H1 (cell line): ENCODE measurements at regions not wholly inside any gene's neighbourhood (a gene's known extent, or its start where the extent isn't known, plus 50 kb on each side); places are given as distances from the start of the nearest gene placed in this dataset.

Experiments used
- CTCF ChIA-PET: fragments of 300-600 bp; sonication (Branson Sonifier 250); formaldehyde crosslinking; loops from one replicate; lab custom pipeline; 2021; ENCODE audit not compliant: partially characterized antibody; lab: Charles Lee
- POLR2A ChIA-PET: fragments of 300-600 bp; sonication (Branson Sonifier 250); formaldehyde crosslinking; loops from one replicate; lab custom pipeline; 2021; ENCODE audit warnings: inconsistent platforms; ENCODE audit not compliant: partially characterized antibody; lab: Charles Lee
- DNase-seq, 2 experiments: peaks; one replicate each; pipeline versions ENCODE4 v3.0.0 to v3.0.0-alpha.2; 2010 to 2022; ENCODE audit warnings: low spot score in 2 of 2, low read depth in 1 of 2, mixed read lengths in 1 of 2
- FAIRE-seq: peaks from 2 replicates; lab custom pipeline; 2011; peaks lifted over from hg19 to GRCh38; lab: Jason Lieb, UNC
- H2AFZ ChIP-seq: 2 replicates; pipeline ENCODE4 v1.8.1; 2012; ENCODE audit warnings: low read length, inconsistent platforms
- H2AK5ac ChIP-seq: 2 replicates; pipeline ENCODE4 v1.6.1; 2013; ENCODE audit warnings: low read depth, low read length
- H2BK120ac ChIP-seq: replicated peaks from 2 replicates; pipeline ENCODE3; 2013; ENCODE audit warnings: low read depth, low read length, inconsistent platforms
- H2BK12ac ChIP-seq: 2 replicates; pipeline ENCODE4 v1.6.1; 2013; ENCODE audit warnings: low read depth, low read length
- H2BK15ac ChIP-seq: 2 replicates; pipeline ENCODE4 v1.6.1; 2013; ENCODE audit warnings: low read length
- H2BK20ac ChIP-seq: 2 replicates; pipeline ENCODE4 v1.6.1; 2013; ENCODE audit warnings: low read length
- H2BK5ac ChIP-seq: 2 replicates; pipeline ENCODE4 v1.6.1; 2013; ENCODE audit warnings: low read depth, low read length
- H3K14ac ChIP-seq: 2 replicates; pipeline ENCODE4 v1.6.1; 2013; ENCODE audit warnings: inconsistent platforms; ENCODE audit not compliant: insufficient read length
- H3K18ac ChIP-seq: 2 replicates; pipeline ENCODE4 v1.6.1; 2013; ENCODE audit warnings: low read length; ENCODE audit errors: extremely low read depth
- H3K23ac ChIP-seq: 2 replicates; pipeline ENCODE4 v1.6.1; 2013; ENCODE audit warnings: inconsistent platforms; ENCODE audit not compliant: insufficient read length
- H3K23me2 ChIP-seq: 2 replicates; pipeline ENCODE4 v1.6.1; 2013; ENCODE audit warnings: low read depth, low read length
- H3K27ac ChIP-seq: 2 replicates; pipeline ENCODE4 v1.6.1; 2011; ENCODE audit warnings: low read depth, low read length, inconsistent platforms
- H3K27me3 ChIP-seq, 4 experiments: replicated peaks in 1 of 4; 1 replicate in 1 of 4; 2 replicates in 3 of 4; pipeline versions ENCODE4 v1.6.1 to v1.8.1; 2011 to 2013; ENCODE audit warnings: low read length in 3 of 4, mild to moderate bottlenecking in 3 of 4, inconsistent platforms in 2 of 4, mixed read lengths in 2 of 4, moderate library complexity in 1 of 4; ENCODE audit not compliant: control insufficient read depth in 3 of 4, insufficient read depth in 3 of 4; ENCODE audit errors: extremely low read depth in 1 of 4
- H3K36me3 ChIP-seq, 4 experiments: 2 replicates each; pipeline versions ENCODE4 v1.6.1 to v1.8.1; 2011 to 2013; ENCODE audit warnings: mild to moderate bottlenecking in 4 of 4, low read length in 3 of 4, moderate library complexity in 2 of 4, control low read depth in 1 of 4, inconsistent platforms in 1 of 4; ENCODE audit not compliant: insufficient read depth in 4 of 4, control insufficient read depth in 2 of 4
- H3K4ac ChIP-seq: replicated peaks from 2 replicates; pipeline ENCODE3; 2013; ENCODE audit warnings: low read length, low read depth, mixed read lengths, inconsistent platforms; ENCODE audit not compliant: insufficient read length
- H3K4me1 ChIP-seq, 4 experiments: replicated peaks in 1 of 4; 1 replicate in 1 of 4; 2 replicates in 3 of 4; pipeline versions ENCODE4 v1.6.1 to v1.8.1; 2011 to 2013; ENCODE audit warnings: low read length in 3 of 4, inconsistent platforms in 2 of 4, mixed read lengths in 1 of 4; ENCODE audit not compliant: insufficient read depth in 4 of 4, control insufficient read depth in 3 of 4
- H3K4me2 ChIP-seq, 2 experiments: 2 replicates each; pipeline versions ENCODE4 v1.6.1 to v1.8.1; 2011 to 2013; ENCODE audit warnings: low read depth in 2 of 2, low read length in 2 of 2, control low read depth in 1 of 2, inconsistent platforms in 1 of 2, mild to moderate bottlenecking in 1 of 2; ENCODE audit not compliant: insufficient read depth in 1 of 2
- H3K4me3 ChIP-seq, 4 experiments: fragments of 200-600, 300-600 bp in 1 of 4; sonication (generic), shearing (Covaris generic), sonication (Bioruptor Twin) in 1 of 4; 2 replicates each; pipeline versions ENCODE4 v1.5.1 to v1.8.1; 2011 to 2016; ENCODE audit warnings: low read length in 4 of 4, low read depth in 3 of 4, control low read depth in 2 of 4, inconsistent platforms in 2 of 4, mild to moderate bottlenecking in 2 of 4, mixed read lengths in 1 of 4, moderate library complexity in 1 of 4; ENCODE audit not compliant: insufficient read depth in 2 of 4; ENCODE audit errors: extremely low read depth in 1 of 4
- H3K56ac ChIP-seq: replicated peaks from 2 replicates; pipeline ENCODE3; 2013; ENCODE audit warnings: low read depth, mild to moderate bottlenecking, mixed read lengths, low read length, inconsistent platforms; ENCODE audit not compliant: insufficient read length
- H3K79me1 ChIP-seq: 2 replicates; pipeline ENCODE4 v1.6.1; 2013; ENCODE audit warnings: low read depth, low read length, control low read depth
- H3K79me2 ChIP-seq, 2 experiments: 2 replicates each; pipeline versions ENCODE4 v1.6.1 to v1.8.1; 2012 to 2013; ENCODE audit warnings: low read length in 2 of 2, mild to moderate bottlenecking in 2 of 2, inconsistent platforms in 1 of 2; ENCODE audit not compliant: insufficient read depth in 2 of 2, control insufficient read depth in 1 of 2
- H3K9ac ChIP-seq, 4 experiments: replicated peaks in 1 of 4; 1 replicate in 1 of 4; 2 replicates in 3 of 4; pipeline versions ENCODE4 v1.6.1 to v1.8.1; 2011 to 2013; ENCODE audit warnings: low read depth in 3 of 4, low read length in 3 of 4, control low read depth in 2 of 4, mild to moderate bottlenecking in 2 of 4, moderate library complexity in 2 of 4, inconsistent platforms in 1 of 4; ENCODE audit errors: extremely low read depth in 1 of 4
- H3K9me3 ChIP-seq, 2 experiments: 2 replicates each; pipeline versions ENCODE4 v1.6.1 to v1.8.1; 2012 to 2013; ENCODE audit warnings: mild to moderate bottlenecking in 2 of 2, moderate library complexity in 2 of 2, control low read depth in 1 of 2, inconsistent platforms in 1 of 2, low read depth in 1 of 2, low read length in 1 of 2, mixed read lengths in 1 of 2; ENCODE audit not compliant: insufficient read depth in 2 of 2
- H4K20me1 ChIP-seq, 2 experiments: replicated peaks in 1 of 2; 2 replicates each; pipeline versions ENCODE3 to v1.8.1; 2011 to 2013; ENCODE audit warnings: inconsistent platforms in 2 of 2, low read length in 2 of 2, mild to moderate bottlenecking in 1 of 2; ENCODE audit not compliant: insufficient read depth in 2 of 2, control insufficient read depth in 1 of 2
- H4K5ac ChIP-seq: 2 replicates; pipeline ENCODE4 v1.6.1; 2013; ENCODE audit warnings: low read length, low read depth, mixed read lengths, inconsistent platforms; ENCODE audit not compliant: insufficient read length
- H4K8ac ChIP-seq: 2 replicates; pipeline ENCODE4 v1.8.0; 2013; ENCODE audit warnings: mild to moderate bottlenecking, moderate library complexity, low read length, inconsistent platforms; ENCODE audit not compliant: insufficient read depth; ENCODE audit errors: extremely low read depth
- H4K91ac ChIP-seq: replicated peaks from 2 replicates; pipeline ENCODE3; 2013; ENCODE audit warnings: low read length, mixed read lengths, inconsistent platforms; ENCODE audit not compliant: insufficient read length
- ASH2L ChIP-seq: fragments of 200-600, 300-600 bp; sonication (generic); IDR thresholded peaks from one replicate; pipeline ENCODE4 v1.7.1; 2017; ENCODE audit warnings: low read length
- ATF2 ChIP-seq: IDR thresholded peaks from 2 replicates; pipeline ENCODE4 v1.6.1; 2012; ENCODE audit warnings: low read length, inconsistent platforms
- CREB1 ChIP-seq: IDR thresholded peaks from 2 replicates; pipeline ENCODE4 v1.6.1; 2012; ENCODE audit warnings: inconsistent platforms
- CTCF ChIP-seq, 3 experiments: IDR thresholded peaks; 1 replicate in 2 of 3; 2 replicates in 1 of 3; pipeline versions ENCODE4 v1.5.1 to v1.6.1; 2011; ENCODE audit warnings: low read length in 3 of 3, mild to moderate bottlenecking in 3 of 3, inconsistent platforms in 2 of 3, low read depth in 1 of 3, moderate library complexity in 1 of 3; ENCODE audit not compliant: insufficient read depth in 1 of 3; ENCODE audit errors: control extremely low read depth in 1 of 3
- JUND ChIP-seq: IDR thresholded peaks from 2 replicates; pipeline ENCODE4 v1.6.1; 2011; ENCODE audit warnings: mild to moderate bottlenecking, improper control_type of control experiment, low read length
- KDM4A ChIP-seq: IDR thresholded peaks from one replicate; pipeline ENCODE4 v1.7.1; 2012; ENCODE audit warnings: low read depth, mild to moderate bottlenecking, moderate library complexity, low read length, inconsistent platforms; ENCODE audit not compliant: severe bottlenecking
- MAFK ChIP-seq: IDR thresholded peaks from 2 replicates; pipeline ENCODE4 v1.6.1; 2012; ENCODE audit warnings: low read depth, mild to moderate bottlenecking, improper control_type of control experiment, low read length
- SUZ12 ChIP-seq: fragments of 200-600 bp; sonication (generic); IDR thresholded peaks from 2 replicates; pipeline ENCODE4 v1.6.1; 2012; ENCODE audit warnings: mild to moderate bottlenecking, inconsistent platforms, low read length, moderate library complexity, mixed read lengths
- WGBS, 2 experiments: shearing (Covaris generic) in 1 of 2; methylation state at CpG; one replicate each; pipeline versions ENCODE4 v1.1.6 to v1.1.7; 2013 to 2015; ENCODE audit warnings: low lambda C conversion rate in 2 of 2, mixed read lengths in 2 of 2, inconsistent platforms in 1 of 2, low coverage in 1 of 2, missing lambda C conversion rate in 1 of 2; ENCODE audit not compliant: insufficient replicate concordance in 2 of 2, insufficient coverage in 1 of 2, insufficient read length in 1 of 2; ENCODE audit errors: extremely low coverage in 1 of 2, missing lambda C conversion rate in 1 of 2; 5-methylcytosine and 5-hydroxymethylcytosine counted together

GRCh38 chr10:91745090-91745831 is 53.0 kb upstream of the TNKS2 start:
- H3K56ac ChIP-seq: no peak overlapping the region
- H4K20me1 ChIP-seq: no peaks in the 10 kb centered on the region
- no peak overlapping the region for H4K5ac ChIP-seq
- no peak overlapping the region for H3K4ac ChIP-seq
- POLR2A ChIA-PET: no interaction called here
- no peak overlapping the region for H3K23ac ChIP-seq
- no peaks in the 10 kb centered on the region for H3K79me1 ChIP-seq
- no peaks in the 10 kb centered on the region for H3K36me3 ChIP-seq
- no peak overlapping the region for H2AK5ac ChIP-seq
- no peaks in the 10 kb centered on the region for H3K27me3 ChIP-seq
- no peak overlapping the region for H3K9ac ChIP-seq
- peak overlapping the region in 2 of 4 experiments; percentile 19 to 24; a peak in 2 of 8 replicates for H3K4me3 ChIP-seq
- no peak overlapping the region for H4K8ac ChIP-seq
- peaks cover 0 to 4% (median 1%) of the 10 kb centered on the region in 4 experiments; a peak in 1 of 7 replicates for H3K4me1 ChIP-seq
- no peak overlapping the region for H3K27ac ChIP-seq
- FAIRE-seq: peak; percentile 95
- no peak overlapping the region for H3K18ac ChIP-seq
- no peak overlapping the region for H2BK120ac ChIP-seq
- no peak overlapping the region for H3K14ac ChIP-seq
- peak overlapping the region; percentile 24 to 50; a peak in 3 of 4 replicates for H3K4me2 ChIP-seq
- no peak overlapping the region for H2BK12ac ChIP-seq
- peak; percentile 60 to 61 for DNase-seq
- peak overlapping the region; percentile 64 for H2AFZ ChIP-seq
- no peak overlapping the region for H2BK5ac ChIP-seq
- H2BK15ac ChIP-seq: no peak overlapping the region
- peaks cover 0 to 5% of the 10 kb centered on the region in 2 experiments; a peak in 1 of 4 replicates for H3K9me3 ChIP-seq
- H3K79me2 ChIP-seq: no peaks in the 10 kb centered on the region
- no peak overlapping the region for H2BK20ac ChIP-seq
- 34% methylated on average over 15 of the region's 15 CpGs; no CpG with 5 or more reads in 1 of the 2 experiments for WGBS, 2 experiments
- H3K23me2 ChIP-seq: no peaks in the 10 kb centered on the region
- H4K91ac ChIP-seq: no peak overlapping the region
- CTCF ChIA-PET: interaction anchor here (0.7 to 2.5 kb wide), 21 partner anchors 9 to 446 kb away, joined by 3 to 15 read pairs (median 4); partner anchors contain the start of gene PPP1R3C
- peak; percentile 28 for TF ChIP-seq KDM4A
- no peak for TF ChIP-seq ATF2
- TF ChIP-seq JUND: 0 out of 2 replicates have a peak, but pooled peaks have one; percentile 9
- no peak for TF ChIP-seq MAFK
- 0 out of 2 replicates have a peak, but pooled peaks have one; percentile 40 for TF ChIP-seq CREB1
- no peak for TF ChIP-seq SUZ12
- TF ChIP-seq CTCF (IDR thresholded peaks at IDR 0.05; ENCODE audit: control extremely low read depth in 1 of 3, insufficient read depth in 1 of 3, low read depth in 1 of 3, low read length in 3 of 3): peak; percentile 63 to 91 (median 87)
- peak; percentile 56 for TF ChIP-seq ASH2L
